Colonic mucosa (tissue), 4 donors: ENCODE measurements at regions not wholly inside any gene's neighbourhood (a gene's known extent, or its start where the extent isn't known, plus 50 kb on each side); places are given as distances from the start of the nearest gene placed in this dataset.

ENCODE experiments used
- DNase-seq: peaks from one replicate; pipeline ENCODE4 v3.0.0-alpha.2; 2020
- H3K27ac ChIP-seq: fragments of 200-600 bp; one replicate; pipeline ENCODE4 v1.8.0; 2021
- H3K27me3 ChIP-seq: fragments of 200-600 bp; one replicate; pipeline ENCODE4 v1.8.0; 2021
- H3K36me3 ChIP-seq: fragments of 200-600 bp; one replicate; pipeline ENCODE4 v1.8.0; 2021
- H3K4me1 ChIP-seq: fragments of 200-600 bp; one replicate; pipeline ENCODE4 v1.8.0; 2021; ENCODE audit warnings: mild to moderate bottlenecking
- H3K4me3 ChIP-seq: fragments of 200-600 bp; one replicate; pipeline ENCODE4 v1.8.0; 2021
- H3K9ac ChIP-seq, 2 donors: one replicate each; pipeline ENCODE4 v1.7.0; 2013; ENCODE audit warnings: control low read depth in 2 of 2, low read depth in 2 of 2, low read length in 2 of 2
- H3K9me3 ChIP-seq: fragments of 200-600 bp; one replicate; pipeline ENCODE4 v1.8.0; 2021
- intact Hi-C: fragments of 100-400 bp; cut with DNase I; formaldehyde crosslinking; loops from one replicate; pipeline ENCODE4 v1.14.1; 2022
- TF ChIP-seq, protein P1 (sequence below): fragments of 200-600 bp; IDR thresholded peaks from one replicate; pipeline ENCODE4 v1.8.0; 2022; ENCODE audit warnings: antibody characterized with exemption, mild to moderate bottlenecking
- donor health status: healthy.
- donor health status: DM: no; HTN: no; CAD: no.
- donor health status: DM: no; HTN: no; CAD: no.

DNA sequence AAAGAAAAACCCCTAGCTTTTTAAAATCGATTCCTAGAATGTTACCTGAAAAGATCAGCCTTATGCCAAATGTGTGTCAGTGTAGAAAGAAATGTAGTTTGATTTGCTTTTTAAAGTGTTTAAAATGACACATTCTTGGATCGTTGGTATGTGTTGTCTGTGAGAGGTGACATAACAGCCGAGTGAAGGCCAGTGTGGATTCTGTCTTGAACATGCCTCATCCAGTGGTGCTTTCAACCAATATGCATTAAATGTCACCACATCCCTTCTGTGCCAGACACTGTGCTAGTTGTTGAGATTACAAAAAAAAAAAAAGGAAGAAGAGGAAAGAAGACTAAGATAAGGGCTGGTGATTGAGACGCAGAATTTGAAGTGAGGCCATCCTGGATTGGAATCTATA is 994.2 kb upstream of the TENM3 start:
- Histone ChIP-seq H3K36me3 (no peaks in the 10 kb centered on the region), H3K9me3 (no peaks in the 10 kb centered on the region), H3K4me1 (no peaks in the 10 kb centered on the region), H3K4me3 (no peak overlapping the region), H3K27me3 (no peaks in the 10 kb centered on the region), H3K27ac (no peak overlapping the region), H3K9ac (no peak overlapping the region)
- intact Hi-C loops, result no loop called here
- TF ChIP-seq, protein P1, sequence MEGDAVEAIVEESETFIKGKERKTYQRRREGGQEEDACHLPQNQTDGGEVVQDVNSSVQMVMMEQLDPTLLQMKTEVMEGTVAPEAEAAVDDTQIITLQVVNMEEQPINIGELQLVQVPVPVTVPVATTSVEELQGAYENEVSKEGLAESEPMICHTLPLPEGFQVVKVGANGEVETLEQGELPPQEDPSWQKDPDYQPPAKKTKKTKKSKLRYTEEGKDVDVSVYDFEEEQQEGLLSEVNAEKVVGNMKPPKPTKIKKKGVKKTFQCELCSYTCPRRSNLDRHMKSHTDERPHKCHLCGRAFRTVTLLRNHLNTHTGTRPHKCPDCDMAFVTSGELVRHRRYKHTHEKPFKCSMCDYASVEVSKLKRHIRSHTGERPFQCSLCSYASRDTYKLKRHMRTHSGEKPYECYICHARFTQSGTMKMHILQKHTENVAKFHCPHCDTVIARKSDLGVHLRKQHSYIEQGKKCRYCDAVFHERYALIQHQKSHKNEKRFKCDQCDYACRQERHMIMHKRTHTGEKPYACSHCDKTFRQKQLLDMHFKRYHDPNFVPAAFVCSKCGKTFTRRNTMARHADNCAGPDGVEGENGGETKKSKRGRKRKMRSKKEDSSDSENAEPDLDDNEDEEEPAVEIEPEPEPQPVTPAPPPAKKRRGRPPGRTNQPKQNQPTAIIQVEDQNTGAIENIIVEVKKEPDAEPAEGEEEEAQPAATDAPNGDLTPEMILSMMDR, result no peak
- DNase-seq, result no peak

DNA sequence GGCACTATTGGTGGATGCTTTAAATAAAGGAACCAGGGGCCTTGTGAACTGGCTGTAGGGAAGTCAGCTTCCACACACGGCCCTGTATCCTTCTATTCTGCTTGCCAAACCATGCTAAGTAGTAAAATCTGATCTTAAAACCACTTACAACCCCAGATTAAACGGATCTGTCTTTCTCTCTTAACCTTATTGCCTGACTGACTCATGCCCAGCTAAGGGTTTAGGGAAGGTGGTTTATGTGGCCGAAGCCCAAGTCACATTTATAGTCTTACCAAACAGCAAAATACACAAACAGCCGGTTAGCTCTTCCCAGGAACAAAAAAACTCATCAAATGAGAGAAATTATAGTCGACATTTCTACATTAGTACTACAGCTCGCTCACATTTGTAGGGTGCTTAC is 988.4 kb upstream of the TENM3 start:
- TF ChIP-seq, protein P1, result no peak
- Histone ChIP-seq H3K27me3 (no peaks in the 10 kb centered on the region), H3K27ac (no peak overlapping the region), H3K4me1 (no peaks in the 10 kb centered on the region), H3K9ac (no peak overlapping the region), H3K4me3 (no peak overlapping the region), H3K9me3 (no peaks in the 10 kb centered on the region), H3K36me3 (no peaks in the 10 kb centered on the region)
- DNase-seq, result no peak
- intact Hi-C loops, result no loop called here

DNA sequence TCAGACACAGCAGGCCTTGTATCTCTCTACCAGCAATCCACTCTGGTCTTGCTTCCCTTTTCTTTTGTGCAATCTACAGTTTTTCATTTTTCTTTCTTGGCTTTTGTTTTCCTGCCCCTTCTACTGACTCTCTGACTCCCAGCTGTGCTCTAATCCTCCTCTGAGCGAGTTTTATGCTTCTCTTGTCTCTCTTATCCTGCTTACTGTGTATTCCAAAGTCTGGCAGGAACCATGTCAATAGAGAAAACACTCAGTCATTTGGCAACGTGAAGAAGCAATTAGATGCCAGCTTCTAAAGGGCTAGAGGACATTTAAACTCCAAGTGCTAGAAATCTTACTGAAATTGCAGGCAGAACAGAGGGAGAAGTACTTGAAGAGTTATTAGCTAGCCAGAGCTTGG is 984.6 kb upstream of the TENM3 start:
- H3K36me3 ChIP-seq, result no peaks in the 10 kb centered on the region
- H3K27ac ChIP-seq, result no peak overlapping the region
- H3K4me3 ChIP-seq, result no peak overlapping the region
- H3K27me3 ChIP-seq, result no peaks in the 10 kb centered on the region
- H3K9ac ChIP-seq, result no peak overlapping the region
- DNase-seq, result no peak
- intact Hi-C loops, result no loop called here
- TF ChIP-seq, protein P1, result no peak
- H3K9me3 ChIP-seq, result no peaks in the 10 kb centered on the region
- no peaks in the 10 kb centered on the region for H3K4me1 ChIP-seq

DNA sequence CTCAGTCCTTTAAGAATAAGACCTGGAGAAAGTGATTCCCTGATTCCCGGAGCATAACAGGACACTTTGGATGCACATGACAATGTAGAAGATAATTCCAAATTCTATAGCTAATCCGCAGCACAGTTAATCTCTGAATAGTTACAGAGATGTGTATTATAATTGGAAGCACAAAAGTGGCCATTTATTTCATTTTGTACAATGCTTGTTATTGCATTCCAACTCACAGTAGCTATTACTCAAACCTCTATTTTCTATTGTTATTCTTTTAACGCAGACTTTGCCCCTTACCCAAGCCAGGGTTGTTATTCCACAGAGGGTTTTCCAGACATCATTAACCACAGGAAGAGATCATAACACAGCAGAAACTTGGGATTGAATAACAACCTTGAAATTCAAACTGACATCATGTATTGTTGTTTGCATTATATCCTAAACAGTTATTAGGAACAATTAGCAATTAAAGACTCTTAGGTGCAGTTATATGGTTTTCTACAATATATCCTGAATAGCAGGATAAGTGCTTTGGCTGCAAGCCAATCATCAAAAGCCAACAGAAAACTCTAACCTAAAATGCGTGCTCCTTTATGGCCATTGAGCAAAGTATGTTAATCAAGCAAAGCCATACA is 984.0 kb upstream of the TENM3 start:
- TF ChIP-seq, protein P1, result no peak
- no peaks in the 10 kb centered on the region for H3K36me3 ChIP-seq
- no peak overlapping the region for H3K9ac ChIP-seq
- intact Hi-C loops, result no loop called here
- H3K9me3 ChIP-seq, result no peaks in the 10 kb centered on the region
- H3K27ac ChIP-seq, result no peak overlapping the region
- no peak for DNase-seq
- H3K4me1 ChIP-seq, result no peaks in the 10 kb centered on the region
- no peaks in the 10 kb centered on the region for H3K27me3 ChIP-seq
- H3K4me3 ChIP-seq, result no peak overlapping the region

DNA sequence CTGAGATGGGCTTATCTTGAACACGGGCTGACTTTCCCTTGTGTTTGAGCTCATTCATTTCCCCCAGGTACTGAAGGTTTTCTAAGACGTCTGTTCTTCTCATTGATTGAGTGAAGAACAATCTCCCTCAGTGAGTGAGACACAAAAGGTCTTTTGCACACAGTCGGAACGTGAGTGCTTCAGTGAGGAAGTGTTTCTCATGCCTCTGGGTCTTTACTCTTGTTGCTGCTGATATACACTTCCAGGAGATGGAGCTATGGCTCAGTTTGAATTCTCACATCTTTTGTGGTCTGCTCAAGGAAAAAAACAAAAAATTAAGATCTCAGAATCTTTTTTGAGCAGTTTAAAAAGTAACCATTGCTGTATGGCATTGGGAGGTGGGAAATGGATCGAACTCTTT is 981.9 kb upstream of the TENM3 start:
- no peak for DNase-seq
- H3K36me3 ChIP-seq, result no peaks in the 10 kb centered on the region
- no peaks in the 10 kb centered on the region for H3K4me1 ChIP-seq
- H3K27me3 ChIP-seq, result no peaks in the 10 kb centered on the region
- H3K9me3 ChIP-seq, result no peaks in the 10 kb centered on the region
- no peak overlapping the region for H3K4me3 ChIP-seq
- H3K9ac ChIP-seq, result no peak overlapping the region
- H3K27ac ChIP-seq, result no peak overlapping the region
- intact Hi-C loops, result no loop called here
- TF ChIP-seq, protein P1, result no peak
